ENCODE measurements at regions not wholly inside any gene's neighbourhood (a gene's known extent, or its start where the extent isn't known, plus 50 kb on each side); places are given as distances from the start of the nearest gene placed in this dataset.

DNA sequence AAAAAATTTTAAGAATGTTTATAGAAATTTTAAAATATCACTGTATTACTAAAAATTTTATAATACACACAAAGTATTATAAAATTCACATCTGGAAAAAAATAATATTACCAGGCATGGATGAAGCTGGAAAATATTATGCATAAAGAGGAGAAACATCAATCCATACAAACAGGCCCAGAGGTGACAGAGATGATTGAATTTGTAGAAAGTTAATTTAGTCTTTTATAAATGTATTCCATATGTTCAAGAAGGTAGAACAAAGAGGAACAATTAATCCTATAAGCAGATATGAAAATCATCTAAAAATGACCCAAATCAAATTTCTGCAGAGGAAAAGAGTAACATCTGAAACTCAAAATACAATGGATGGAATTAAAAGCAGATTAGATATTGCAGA, 605.2 kb upstream of the CELF4 start:
- TF ChIP-seq, protein P1, sequence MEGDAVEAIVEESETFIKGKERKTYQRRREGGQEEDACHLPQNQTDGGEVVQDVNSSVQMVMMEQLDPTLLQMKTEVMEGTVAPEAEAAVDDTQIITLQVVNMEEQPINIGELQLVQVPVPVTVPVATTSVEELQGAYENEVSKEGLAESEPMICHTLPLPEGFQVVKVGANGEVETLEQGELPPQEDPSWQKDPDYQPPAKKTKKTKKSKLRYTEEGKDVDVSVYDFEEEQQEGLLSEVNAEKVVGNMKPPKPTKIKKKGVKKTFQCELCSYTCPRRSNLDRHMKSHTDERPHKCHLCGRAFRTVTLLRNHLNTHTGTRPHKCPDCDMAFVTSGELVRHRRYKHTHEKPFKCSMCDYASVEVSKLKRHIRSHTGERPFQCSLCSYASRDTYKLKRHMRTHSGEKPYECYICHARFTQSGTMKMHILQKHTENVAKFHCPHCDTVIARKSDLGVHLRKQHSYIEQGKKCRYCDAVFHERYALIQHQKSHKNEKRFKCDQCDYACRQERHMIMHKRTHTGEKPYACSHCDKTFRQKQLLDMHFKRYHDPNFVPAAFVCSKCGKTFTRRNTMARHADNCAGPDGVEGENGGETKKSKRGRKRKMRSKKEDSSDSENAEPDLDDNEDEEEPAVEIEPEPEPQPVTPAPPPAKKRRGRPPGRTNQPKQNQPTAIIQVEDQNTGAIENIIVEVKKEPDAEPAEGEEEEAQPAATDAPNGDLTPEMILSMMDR (conservative IDR thresholded peaks at IDR 0.05; ENCODE audit: low read depth in 2 of 2) = no peak
- TF ChIP-seq EZH2 (IDR thresholded peaks at IDR 0.05; ENCODE audit: low read depth, unreplicated experiment) = no peak
- TF ChIP-seq EZH2phosphoT487 (IDR thresholded peaks at IDR 0.05; ENCODE audit: unreplicated experiment) = no peak
- no peak for TF ChIP-seq STAT1 (IDR thresholded peaks at IDR 0.05; ENCODE audit: unreplicated experiment)
- TF ChIP-seq, protein P2, sequence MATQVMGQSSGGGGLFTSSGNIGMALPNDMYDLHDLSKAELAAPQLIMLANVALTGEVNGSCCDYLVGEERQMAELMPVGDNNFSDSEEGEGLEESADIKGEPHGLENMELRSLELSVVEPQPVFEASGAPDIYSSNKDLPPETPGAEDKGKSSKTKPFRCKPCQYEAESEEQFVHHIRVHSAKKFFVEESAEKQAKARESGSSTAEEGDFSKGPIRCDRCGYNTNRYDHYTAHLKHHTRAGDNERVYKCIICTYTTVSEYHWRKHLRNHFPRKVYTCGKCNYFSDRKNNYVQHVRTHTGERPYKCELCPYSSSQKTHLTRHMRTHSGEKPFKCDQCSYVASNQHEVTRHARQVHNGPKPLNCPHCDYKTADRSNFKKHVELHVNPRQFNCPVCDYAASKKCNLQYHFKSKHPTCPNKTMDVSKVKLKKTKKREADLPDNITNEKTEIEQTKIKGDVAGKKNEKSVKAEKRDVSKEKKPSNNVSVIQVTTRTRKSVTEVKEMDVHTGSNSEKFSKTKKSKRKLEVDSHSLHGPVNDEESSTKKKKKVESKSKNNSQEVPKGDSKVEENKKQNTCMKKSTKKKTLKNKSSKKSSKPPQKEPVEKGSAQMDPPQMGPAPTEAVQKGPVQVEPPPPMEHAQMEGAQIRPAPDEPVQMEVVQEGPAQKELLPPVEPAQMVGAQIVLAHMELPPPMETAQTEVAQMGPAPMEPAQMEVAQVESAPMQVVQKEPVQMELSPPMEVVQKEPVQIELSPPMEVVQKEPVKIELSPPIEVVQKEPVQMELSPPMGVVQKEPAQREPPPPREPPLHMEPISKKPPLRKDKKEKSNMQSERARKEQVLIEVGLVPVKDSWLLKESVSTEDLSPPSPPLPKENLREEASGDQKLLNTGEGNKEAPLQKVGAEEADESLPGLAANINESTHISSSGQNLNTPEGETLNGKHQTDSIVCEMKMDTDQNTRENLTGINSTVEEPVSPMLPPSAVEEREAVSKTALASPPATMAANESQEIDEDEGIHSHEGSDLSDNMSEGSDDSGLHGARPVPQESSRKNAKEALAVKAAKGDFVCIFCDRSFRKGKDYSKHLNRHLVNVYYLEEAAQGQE (IDR thresholded peaks at IDR 0.05; ENCODE audit: unreplicated experiment) = no peak
- no peak for TF ChIP-seq JUNB (IDR thresholded peaks at IDR 0.05; ENCODE audit: unreplicated experiment)
- no peak for TF ChIP-seq CREB1 (CRISPR knock-in tag; IDR thresholded peaks at IDR 0.05; ENCODE audit: low read depth)
- TF ChIP-seq POLR2AphosphoS5 (IDR thresholded peaks at IDR 0.05; ENCODE audit: low read depth) = no peak
- TF ChIP-seq ZNF114 (CRISPR knock-in tag; IDR thresholded peaks at IDR 0.05) = no peak
- no peak for TF ChIP-seq ZNF331 (CRISPR knock-in tag; IDR thresholded peaks at IDR 0.05; ENCODE audit: low read depth)

All from GM23338 (cell line).